H1 (cell line): ENCODE measurements at regions not wholly inside any gene's neighbourhood (a gene's known extent, or its start where the extent isn't known, plus 50 kb on each side); places are given as distances from the start of the nearest gene placed in this dataset.

Source experiments
- CHD2 ChIP-seq: IDR thresholded peaks from 2 replicates; pipeline ENCODE4 v1.6.1; 2012; ENCODE audit warnings: low read length, improper control_type of control experiment
- CTCF ChIP-seq, 3 experiments: IDR thresholded peaks; 1 replicate in 2 of 3; 2 replicates in 1 of 3; pipeline versions ENCODE4 v1.5.1 to v1.6.1; 2011; ENCODE audit warnings: low read length in 3 of 3, mild to moderate bottlenecking in 3 of 3, inconsistent platforms in 2 of 3, low read depth in 1 of 3, moderate library complexity in 1 of 3; ENCODE audit not compliant: insufficient read depth in 1 of 3; ENCODE audit errors: control extremely low read depth in 1 of 3
- EZH2 ChIP-seq: fragments of 200-600 bp; sonication (generic); IDR thresholded peaks from 2 replicates; pipeline ENCODE4 v1.7.1; 2012; ENCODE audit warnings: low read depth, mild to moderate bottlenecking, moderate library complexity, low read length, inconsistent platforms; ENCODE audit not compliant: severe bottlenecking
- HDAC2 ChIP-seq, 2 experiments: fragments of 300-600 bp in 1 of 2; sonication (generic) in 1 of 2; IDR thresholded peaks; 2 replicates each; pipeline ENCODE4 v1.6.1; 2011 to 2012; ENCODE audit warnings: low read depth in 2 of 2, low read length in 2 of 2, mild to moderate bottlenecking in 2 of 2, moderate library complexity in 2 of 2, borderline replicate concordance in 1 of 2, inconsistent platforms in 1 of 2
- HDAC6 ChIP-seq: IDR thresholded peaks from one replicate; pipeline ENCODE4 v1.7.1; 2012; ENCODE audit warnings: low read depth, mild to moderate bottlenecking, inconsistent platforms, low read length, moderate library complexity
- MAX ChIP-seq: IDR thresholded peaks from 2 replicates; pipeline ENCODE4 v1.6.1; 2012; ENCODE audit warnings: inconsistent platforms
- NANOG ChIP-seq: IDR thresholded peaks from 2 replicates; pipeline ENCODE4 v1.6.1; 2011; ENCODE audit warnings: low read length, low read depth, mild to moderate bottlenecking, inconsistent platforms; ENCODE audit not compliant: insufficient read depth, poor library complexity, severe bottlenecking
- POLR2A ChIP-seq, 2 experiments: IDR thresholded peaks; 1 replicate in 1 of 2; 2 replicates in 1 of 2; pipeline ENCODE4 v1.6.1; 2011; ENCODE audit warnings: low read depth in 2 of 2, low read length in 2 of 2, mild to moderate bottlenecking in 2 of 2; ENCODE audit errors: control extremely low read depth in 1 of 2
- POLR2AphosphoS5 ChIP-seq: IDR thresholded peaks from 2 replicates; pipeline ENCODE4 v1.6.1; 2011; ENCODE audit warnings: low read depth, low read length
- SP1 ChIP-seq: IDR thresholded peaks from 2 replicates; pipeline ENCODE4 v1.6.1; 2011; ENCODE audit warnings: low read depth, low read length

- no peak for TF ChIP-seq MAX
- no peak for TF ChIP-seq EZH2
- no peak for TF ChIP-seq NANOG
- TF ChIP-seq HDAC2 (IDR thresholded peaks at IDR 0.05; ENCODE audit: borderline replicate concordance in 1 of 2, low read depth in 2 of 2, low read length in 2 of 2), result no peak
- no peak for TF ChIP-seq POLR2AphosphoS5
- no peak for TF ChIP-seq CTCF (IDR thresholded peaks at IDR 0.05; ENCODE audit: control extremely low read depth in 1 of 3, insufficient read depth in 1 of 3, low read depth in 1 of 3, low read length in 3 of 3)
- TF ChIP-seq SP1, result no peak
- no peak for TF ChIP-seq CHD2
- TF ChIP-seq HDAC6, result no peak
- TF ChIP-seq POLR2A (IDR thresholded peaks at IDR 0.05; ENCODE audit: control extremely low read depth in 1 of 2, low read depth in 2 of 2, low read length in 2 of 2), result no peak
Measured at GRCh38 chr7:112648781-112649180, 141.4 kb downstream of the TMEM168 start.
